ENCODE measurements at regions not wholly inside any gene's neighbourhood (a gene's known extent, or its start where the extent isn't known, plus 50 kb on each side); places are given as distances from the start of the nearest gene placed in this dataset.

GRCh38 chr12:42024495-42024830, 120.2 kb downstream of the GXYLT1 start:
- no peaks in the 10 kb centered on the region for H3K36me3 ChIP-seq (ENCODE audit: control insufficient read depth, insufficient read depth, low read length)
- no TSS peak for BruUV-seq (replicated peaks)
- no peak overlapping the region for H3K9ac ChIP-seq (ENCODE audit: insufficient read depth in 1 of 2, low read depth in 2 of 2, low read length in 2 of 2)
- no peaks in the 10 kb centered on the region for H3K4me1 ChIP-seq (replicated peaks in 1 of 2; ENCODE audit: control insufficient read depth in 2 of 2, insufficient read depth in 2 of 2, low read length in 2 of 2)
- H2AFZ ChIP-seq (ENCODE audit: low read depth, low read length), result no peak overlapping the region
- WGBS (ENCODE audit: insufficient coverage, low coverage, missing lambda C conversion rate), result 0% methylated on average over 3 of the region's 3 CpGs
- no peaks in the 10 kb centered on the region for H3K9me3 ChIP-seq (replicated peaks; ENCODE audit: control insufficient read depth, insufficient read depth, low read depth, low read length)
- H3K4me3 ChIP-seq, result no peak overlapping the region
- H3K27ac ChIP-seq (ENCODE audit: extremely low read depth, low read depth, low read length), result no peak overlapping the region
- H3K27me3 ChIP-seq (ENCODE audit: control insufficient read depth in 2 of 2, insufficient read depth in 2 of 2, low read length in 2 of 2), result peaks cover 0 to 7% of the 10 kb centered on the region in 2 experiments; a peak in 1 of 5 replicates
- no peaks in the 10 kb centered on the region for H3K9me1 ChIP-seq (ENCODE audit: control insufficient read depth, insufficient read depth, low read length)
- H4K20me1 ChIP-seq (replicated peaks; ENCODE audit: control insufficient read depth, insufficient read depth, low read length), result no peaks in the 10 kb centered on the region
- ChIA-PET POLR2A (interaction anchor here (0.5 to 0.6 kb wide), 2 partner anchors 51 to 209 kb away, joined by 3 read pairs; no protein-coding TSS in a partner anchor), CTCF (ENCODE audit: low intra/inter-chr PET ratio) (interaction anchor here (2.7 kb wide), 1 partner anchor 747 kb away, joined by 7 read pairs; no protein-coding TSS in a partner anchor)
- DNase-seq (ENCODE audit: extremely low read depth in 1 of 4, low spot score in 3 of 4) (no peak), ATAC-seq (no peak), FAIRE-seq (no peak)
- no peaks in the 10 kb centered on the region for H3K79me2 ChIP-seq (ENCODE audit: control insufficient read depth, insufficient read depth, low read length)
- intact Hi-C loops (cut with micrococcal nuclease), result loop anchor here (1.0 to 2.0 kb wide), 3 partner anchors 348 to 1077 kb away; no protein-coding TSS in a partner anchor
- no peak overlapping the region for H3K4me2 ChIP-seq (ENCODE audit: insufficient read depth, low read length)
- in situ Hi-C loops (cut with MboI), result loop anchor here (25.0 kb wide), 1 partner anchor 737 kb away; no protein-coding TSS in a partner anchor
- TF ChIP-seq ZBTB26 (CRISPR knock-in tag; IDR thresholded peaks at IDR 0.05), result no peak
- TF ChIP-seq SRSF3 (IDR thresholded peaks at IDR 0.05; ENCODE audit: insufficient read depth, low read length), result no peak
- TF ChIP-seq ZHX1 (conservative IDR thresholded peaks at IDR 0.05; ENCODE audit: low read length), result no peak
- no peak for TF ChIP-seq HIVEP1 (CRISPR knock-in tag; IDR thresholded peaks at IDR 0.05)
- TF ChIP-seq VEZF1 (CRISPR knock-in tag; IDR thresholded peaks at IDR 0.05), result no peak
- no peak for TF ChIP-seq TCF7L2 (IDR thresholded peaks at IDR 0.05; ENCODE audit: low read depth, low read length)
- TF ChIP-seq CSDE1 (IDR thresholded peaks at IDR 0.05), result no peak
- TF ChIP-seq HOMEZ (CRISPR knock-in tag; IDR thresholded peaks at IDR 0.05), result no peak
- no peak for TF ChIP-seq SIN3B (IDR thresholded peaks at IDR 0.05; ENCODE audit: low read depth)
- TF ChIP-seq ZZZ3 (IDR thresholded peaks at IDR 0.05), result no peak
- TF ChIP-seq PURB (CRISPR knock-in tag; IDR thresholded peaks at IDR 0.05; ENCODE audit: low read depth), result no peak

All from K562 (cell line).